GM18511 (cell line): ENCODE measurements at regions not wholly inside any gene's neighbourhood (a gene's known extent, or its start where the extent isn't known, plus 50 kb on each side); places are given as distances from the start of the nearest gene placed in this dataset.

Source experiments
- ATAC-seq: cut with Tn5 transposase; IDR thresholded peaks from one replicate; pipeline ENCODE4 v1.9.1; 2021; ENCODE audit warnings: mild to moderate bottlenecking, moderate library complexity; ENCODE audit not compliant: unreplicated experiment

GRCh38 chr7:10083766-10084165, 889.9 kb upstream of the PHF14 start:
- no peak for ATAC-seq

- no peak for ATAC-seq
These were observed 888.4 kb upstream of the PHF14 start for GRCh38 chr7:10085231-10085630.

GRCh38 chr7:10100572-10100971, 873.1 kb upstream of the PHF14 start:
- ATAC-seq: no peak

- no peak for ATAC-seq
These were observed 872.3 kb upstream of the PHF14 start for GRCh38 chr7:10101351-10101750.

GRCh38 chr7:10104292-10104691, 869.4 kb upstream of the PHF14 start:
- ATAC-seq: no peak

GRCh38 chr7:10106609-10107008, 867.1 kb upstream of the PHF14 start:
- ATAC-seq: no peak

GRCh38 chr7:10116511-10116910, 857.2 kb upstream of the PHF14 start:
- ATAC-seq: no peak

GRCh38 chr7:10117815-10118214, 855.9 kb upstream of the PHF14 start:
- ATAC-seq: no peak

- ATAC-seq: no peak
These were observed 852.7 kb upstream of the PHF14 start for GRCh38 chr7:10120936-10121335.

- no peak for ATAC-seq
These were observed 852.0 kb upstream of the PHF14 start for GRCh38 chr7:10121631-10122030.

- ATAC-seq: no peak
These were observed 851.0 kb upstream of the PHF14 start for GRCh38 chr7:10122551-10123100.

- ATAC-seq: no peak
These were observed 844.9 kb upstream of the PHF14 start for GRCh38 chr7:10128748-10129147.

- no peak for ATAC-seq
These were observed 835.4 kb upstream of the PHF14 start for GRCh38 chr7:10138087-10138854.

GRCh38 chr7:10146271-10146670, 827.4 kb upstream of the PHF14 start:
- no peak for ATAC-seq

- ATAC-seq: no peak
These were observed 816.7 kb upstream of the PHF14 start for GRCh38 chr7:10156972-10157371.

- ATAC-seq: peak; percentile 54
These were observed 791.7 kb upstream of the PHF14 start for GRCh38 chr7:10181996-10182395.

- no peak for ATAC-seq
These were observed 781.6 kb upstream of the PHF14 start for GRCh38 chr7:10192074-10192473.

GRCh38 chr7:10205696-10206095, 768.0 kb upstream of the PHF14 start:
- no peak for ATAC-seq

- ATAC-seq: no peak
These were observed 763.7 kb upstream of the PHF14 start for GRCh38 chr7:10210000-10210399.

GRCh38 chr7:10211016-10211415, 762.7 kb upstream of the PHF14 start:
- no peak for ATAC-seq

- no peak for ATAC-seq
These were observed 761.8 kb upstream of the PHF14 start for GRCh38 chr7:10211861-10212260.

- no peak for ATAC-seq
These were observed 761.0 kb upstream of the PHF14 start for GRCh38 chr7:10212649-10213048.

GRCh38 chr7:10216462-10216861, 757.2 kb upstream of the PHF14 start:
- ATAC-seq: no peak
